ENCODE measurements at regions not wholly inside any gene's neighbourhood (a gene's known extent, or its start where the extent isn't known, plus 50 kb on each side); places are given as distances from the start of the nearest gene placed in this dataset.
A peak's percentile ranks its signal among the peaks of the same experiment; 100 is the strongest.
"Not testable (repeated sequence)": the region's sequence is repeated elsewhere in the genome, so short reads cannot be mapped to it uniquely, and the experiment has no call there.

GRCh38 chr1:5634893-5635292 lies 357.3 kb downstream of the NPHP4 start:
- peak; percentile 37 for DNase-seq (ENCODE audit: low spot score)

- DNase-seq (ENCODE audit: low spot score) = no peak
Observed at GRCh38 chr1:5632814-5633213, 359.4 kb downstream of the NPHP4 start.

- no peak for DNase-seq (ENCODE audit: low spot score)
Observed at GRCh38 chr1:5632224-5632623, 360.0 kb downstream of the NPHP4 start.

- no peak for DNase-seq (ENCODE audit: low spot score)
Observed at GRCh38 chr1:5628416-5628815, 363.8 kb downstream of the NPHP4 start.

GRCh38 chr1:5623399-5623798 lies 368.8 kb downstream of the NPHP4 start:
- no peak for DNase-seq (ENCODE audit: low spot score)

- DNase-seq (ENCODE audit: low spot score) = no peak
Observed at GRCh38 chr1:5622412-5622811, 369.8 kb downstream of the NPHP4 start.

- DNase-seq (ENCODE audit: low spot score) = no peak
Observed at GRCh38 chr1:5621692-5622091, 370.5 kb downstream of the NPHP4 start.

GRCh38 chr1:5620997-5621396 lies 371.2 kb downstream of the NPHP4 start:
- no peak for DNase-seq (ENCODE audit: low spot score)

GRCh38 chr1:5620418-5620817 lies 371.8 kb downstream of the NPHP4 start:
- no peak for DNase-seq (ENCODE audit: low spot score)

GRCh38 chr1:5619469-5619868 lies 372.8 kb downstream of the NPHP4 start:
- DNase-seq (ENCODE audit: low spot score) = no peak

- no peak for DNase-seq (ENCODE audit: low spot score)
Observed at GRCh38 chr1:5617546-5617945, 374.7 kb downstream of the NPHP4 start.

- DNase-seq (ENCODE audit: low spot score) = no peak
Observed at GRCh38 chr1:5617179-5617520, 375.1 kb downstream of the NPHP4 start.

GRCh38 chr1:5616366-5617178 lies 375.7 kb downstream of the NPHP4 start:
- DNase-seq (ENCODE audit: low spot score) = no peak

- no peak for DNase-seq (ENCODE audit: low spot score)
Observed at GRCh38 chr1:5615076-5615475, 377.1 kb downstream of the NPHP4 start.

- no peak for DNase-seq (ENCODE audit: low spot score)
Observed at GRCh38 chr1:5613900-5614299, 378.3 kb downstream of the NPHP4 start.

- DNase-seq (ENCODE audit: low spot score) = no peak
Observed at GRCh38 chr1:5611851-5612250, 380.4 kb downstream of the NPHP4 start.

- DNase-seq (ENCODE audit: low spot score) = no peak
Observed at GRCh38 chr1:5611431-5611830, 380.8 kb downstream of the NPHP4 start.

- no peak for DNase-seq (ENCODE audit: low spot score)
Observed at GRCh38 chr1:5610432-5610831, 381.8 kb downstream of the NPHP4 start.

GRCh38 chr1:5603353-5604104 lies 388.7 kb downstream of the NPHP4 start:
- DNase-seq (ENCODE audit: low spot score) = no peak

GRCh38 chr1:5602718-5603117 lies 389.5 kb downstream of the NPHP4 start:
- not testable (repeated sequence) for DNase-seq (ENCODE audit: low spot score)

- DNase-seq (ENCODE audit: low spot score) = no peak
Observed at GRCh38 chr1:5601516-5601915, 390.7 kb downstream of the NPHP4 start.

GRCh38 chr1:5599541-5599940 lies 392.7 kb downstream of the NPHP4 start:
- DNase-seq (ENCODE audit: low spot score) = no peak

GRCh38 chr1:5598824-5599395 lies 393.3 kb downstream of the NPHP4 start:
- no peak for DNase-seq (ENCODE audit: low spot score)

All from left forelimb (tissue), 1 donor.